RKO (cell line): ENCODE measurements at regions not wholly inside any gene's neighbourhood (a gene's known extent, or its start where the extent isn't known, plus 50 kb on each side); places are given as distances from the start of the nearest gene placed in this dataset.

ENCODE experiments used
- DNase-seq: peaks from one replicate; pipeline ENCODE4 v3.0.0-alpha.2; 2016; ENCODE audit warnings: low spot score

DNA sequence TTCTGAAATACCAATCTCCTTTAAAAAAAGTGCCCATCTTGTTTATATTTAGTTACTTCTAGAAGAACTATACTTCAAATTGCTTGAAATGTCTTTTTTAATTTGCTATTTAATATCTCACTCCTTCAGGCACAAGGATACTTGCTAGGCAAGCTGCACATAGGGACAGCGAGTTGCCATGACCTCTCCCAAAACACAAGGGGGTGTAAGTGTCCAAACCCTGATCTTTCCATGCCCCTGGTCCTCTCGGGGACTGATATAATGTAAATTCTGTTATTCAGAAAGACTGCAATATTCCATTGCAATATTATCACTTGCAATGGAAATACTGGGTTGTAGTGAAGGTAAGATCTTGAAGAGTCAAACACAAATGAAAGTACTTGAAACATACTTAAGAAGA, 480.4 kb downstream of the CETN3 start:
- peak; percentile 20 for DNase-seq

GRCh38 chr5:89922161-89922560, 487.4 kb downstream of the CETN3 start:
- no peak for DNase-seq

DNA sequence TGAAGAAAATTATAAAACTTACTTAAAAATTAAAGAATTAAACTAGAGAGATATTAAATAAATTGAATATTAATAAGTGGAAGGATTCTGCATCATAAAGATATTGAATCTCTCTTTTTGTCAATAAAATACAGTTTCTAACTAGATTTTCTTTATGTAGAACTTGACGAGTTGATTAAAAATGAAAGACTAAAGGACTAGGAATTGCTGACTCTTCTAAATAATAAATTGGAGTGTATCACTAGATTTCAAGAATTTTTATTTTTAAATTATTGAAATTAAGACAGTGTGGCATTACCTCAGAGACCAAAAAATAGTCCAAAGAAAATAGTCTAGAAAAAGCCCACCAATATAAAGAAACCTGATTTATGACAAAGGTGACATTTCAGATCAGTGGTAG, 492.4 kb downstream of the CETN3 start:
- no peak for DNase-seq

DNA sequence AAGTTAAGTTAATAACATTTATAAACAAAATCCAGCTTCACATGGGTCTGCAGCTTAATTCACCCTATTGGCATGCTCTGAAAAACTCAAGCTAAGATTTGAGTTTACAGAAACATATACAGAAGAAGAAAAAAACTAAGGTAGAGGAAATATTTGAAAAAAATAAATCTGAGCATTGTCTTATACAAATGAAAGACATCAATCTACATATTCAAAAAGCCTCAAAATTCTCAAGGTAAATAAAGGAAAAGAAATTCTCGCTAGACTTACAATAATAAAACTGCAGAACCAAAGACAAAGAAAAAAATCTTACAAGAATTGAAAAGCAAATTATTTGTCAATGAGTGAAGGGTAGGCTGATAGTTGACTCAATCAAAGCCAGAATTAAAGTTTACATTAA, 493.4 kb downstream of the CETN3 start:
- DNase-seq, result no peak

DNA sequence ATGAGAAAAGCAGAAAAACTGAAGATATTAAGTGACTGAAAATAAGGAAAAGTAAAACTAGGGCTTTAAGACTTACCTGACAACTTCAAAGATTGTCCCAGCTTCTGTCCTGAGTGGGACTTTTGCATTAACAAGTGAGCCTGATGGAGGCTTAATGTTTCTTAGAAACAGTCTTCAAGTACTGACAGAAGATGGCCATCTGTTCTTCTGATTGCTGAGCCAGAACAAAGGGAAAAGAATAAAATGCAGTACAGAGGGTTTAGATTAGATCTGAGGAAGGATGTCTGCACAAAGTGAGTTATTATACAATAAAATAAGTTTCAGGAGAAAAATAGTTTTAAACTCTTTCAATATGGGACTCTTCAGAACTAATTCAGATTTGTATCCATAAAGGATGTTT, 500.7 kb downstream of the CETN3 start:
- no peak for DNase-seq

DNA sequence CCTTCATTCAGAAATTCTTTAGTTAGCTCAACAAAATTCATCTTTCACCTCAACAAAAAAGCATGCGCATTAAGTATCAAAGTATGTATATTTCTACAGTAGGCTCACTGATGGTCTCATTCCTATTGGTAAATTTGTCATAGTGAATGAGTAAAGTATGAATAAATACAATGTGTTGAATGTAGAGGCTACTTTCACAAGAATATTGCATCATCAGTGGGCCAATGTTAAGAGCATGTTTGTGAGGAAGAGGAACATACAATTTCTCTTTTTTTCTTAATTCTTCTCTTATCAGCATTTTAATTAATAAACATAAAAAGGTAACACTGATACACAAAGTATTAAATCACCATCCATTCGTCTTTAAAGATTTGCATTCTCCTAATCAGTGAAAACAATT, 505.1 kb downstream of the CETN3 start:
- DNase-seq, result peak; percentile 3

GRCh38 chr5:89901983-89902382, 507.6 kb downstream of the CETN3 start:
- DNase-seq, result no peak

- no peak for DNase-seq
Measured at GRCh38 chr5:89901346-89901745, 508.2 kb downstream of the CETN3 start.

GRCh38 chr5:89900346-89900745, 509.2 kb downstream of the CETN3 start:
- no peak for DNase-seq

DNA sequence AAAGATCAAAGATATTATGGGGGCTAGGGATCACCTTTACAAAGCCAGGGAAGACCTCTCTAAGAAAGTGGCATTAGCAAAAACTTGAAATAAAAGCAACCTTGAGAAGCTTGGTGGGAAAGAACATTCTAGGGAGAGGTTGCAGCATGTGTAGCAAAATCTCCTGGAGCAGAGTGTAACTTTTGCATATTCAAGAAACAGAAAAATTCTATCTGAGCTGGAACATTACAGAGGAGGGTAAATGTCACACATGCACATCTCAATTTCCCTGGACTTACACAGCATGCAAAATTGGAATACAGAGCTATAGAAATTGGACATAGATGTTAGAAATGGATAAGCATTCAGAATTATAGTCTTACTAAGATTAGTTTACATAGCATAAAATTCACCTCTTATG, 510.0 kb downstream of the CETN3 start:
- DNase-seq, result no peak

- no peak for DNase-seq
Measured at GRCh38 chr5:89893546-89893945, 516.0 kb downstream of the CETN3 start.

- DNase-seq, result no peak
Measured at GRCh38 chr5:89885670-89886069, 523.9 kb downstream of the CETN3 start.

DNA sequence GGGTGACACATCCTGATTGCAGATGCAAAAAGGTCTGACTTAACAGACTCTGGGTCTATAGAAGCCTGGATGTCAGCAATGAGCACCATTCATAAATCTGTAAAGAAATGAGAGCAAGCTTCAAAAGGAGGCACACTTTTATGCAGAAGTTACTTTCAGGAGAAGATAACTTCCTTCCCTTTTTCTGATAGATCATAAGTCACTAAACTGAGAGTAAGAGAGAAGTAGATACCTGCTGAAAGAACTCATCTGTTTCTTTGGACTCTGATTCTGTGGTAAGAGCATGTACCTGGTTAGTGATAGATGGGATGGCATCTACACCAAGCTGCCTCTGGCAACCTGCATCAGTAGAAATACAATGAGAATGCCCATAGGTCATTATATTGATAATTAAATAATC, 525.6 kb downstream of the CETN3 start:
- DNase-seq, result no peak

DNA sequence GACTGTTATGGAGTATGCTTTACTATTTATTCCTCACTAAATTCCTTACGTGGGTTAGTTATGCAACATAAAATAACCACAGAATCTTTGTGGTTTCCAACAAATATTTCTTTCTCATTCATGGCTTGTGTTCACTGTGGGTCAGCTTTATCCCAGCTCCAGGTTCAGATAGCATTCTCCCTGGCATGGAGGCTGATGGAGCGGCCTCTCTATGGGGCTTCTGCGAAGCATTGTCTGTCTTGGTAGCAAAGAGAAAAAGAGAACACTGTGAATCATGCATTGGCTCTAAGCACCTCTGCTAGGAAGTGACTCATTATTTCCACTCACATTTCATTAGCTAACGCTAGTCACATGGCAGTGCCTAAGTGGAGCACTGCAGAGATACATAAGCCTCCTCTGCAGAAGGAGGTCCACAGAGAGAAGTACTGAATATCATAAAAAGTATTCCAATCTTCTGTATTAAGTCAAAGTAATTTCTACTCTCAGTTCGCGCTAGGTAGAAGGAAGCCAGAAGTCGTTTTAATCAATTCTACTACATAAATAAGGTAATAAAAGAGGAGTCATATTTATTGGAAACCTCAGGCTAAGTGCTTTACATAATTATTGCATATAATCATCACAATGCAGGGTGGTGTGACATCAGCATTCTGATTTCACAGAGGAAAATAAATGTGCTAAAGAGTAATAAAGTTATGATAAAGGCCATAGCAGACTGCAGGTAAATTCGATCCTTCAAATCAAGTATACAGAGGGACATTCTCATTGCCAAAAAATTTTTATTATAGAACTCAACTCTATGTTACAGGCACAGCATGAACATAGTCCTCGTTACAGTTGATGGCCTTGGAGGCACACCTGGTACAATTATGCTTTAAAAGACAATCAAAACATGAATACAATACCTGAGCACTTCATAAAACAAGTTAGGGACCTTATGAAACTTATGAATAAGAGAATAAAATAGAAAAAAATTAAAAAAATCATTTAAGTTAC, 531.1 kb downstream of the CETN3 start:
- peak; percentile 90 for DNase-seq

DNA sequence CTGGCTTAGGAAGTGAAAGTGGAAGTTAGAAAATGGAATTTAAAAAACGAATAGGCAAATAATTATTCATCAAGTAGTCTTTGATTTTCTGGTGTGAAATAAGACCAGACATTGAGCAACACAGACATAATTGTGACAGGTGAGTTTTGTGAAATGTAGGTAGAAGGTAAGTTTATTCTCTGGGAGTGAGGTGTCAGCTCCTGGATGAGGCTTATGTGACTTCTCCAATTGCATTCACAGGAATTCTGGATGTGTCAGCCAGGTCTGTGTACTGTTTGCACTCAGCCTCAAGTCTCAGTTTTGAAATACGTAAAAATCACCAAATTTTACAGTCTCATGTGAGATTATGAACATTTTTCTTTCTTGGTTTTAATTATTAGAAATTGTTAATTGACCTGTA, 537.6 kb downstream of the CETN3 start:
- DNase-seq, result no peak

DNA sequence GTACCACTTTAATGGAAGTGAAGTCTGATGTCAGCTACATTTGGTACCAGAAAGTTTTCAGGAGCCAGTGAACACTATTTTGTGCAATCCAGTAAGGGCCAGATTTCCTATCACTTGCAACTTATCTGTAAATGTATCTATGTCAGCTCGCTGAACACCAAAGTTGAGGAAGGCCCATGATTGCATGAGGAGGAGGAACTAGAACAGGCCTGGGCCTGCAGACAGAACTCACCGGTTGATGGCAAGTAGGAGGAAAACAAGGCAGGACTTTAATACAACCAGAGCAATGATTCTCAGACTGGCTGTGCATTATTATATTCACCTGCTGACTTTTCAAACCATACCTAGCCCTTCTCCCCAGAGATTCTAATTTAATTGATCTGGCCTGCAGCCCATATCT, 540.2 kb downstream of the CETN3 start:
- DNase-seq, result no peak

GRCh38 chr5:89866410-89866809, 543.1 kb downstream of the CETN3 start:
- DNase-seq, result no peak

- DNase-seq, result no peak
Measured at GRCh38 chr5:89864941-89865340, 544.6 kb downstream of the CETN3 start.

- no peak for DNase-seq
Measured at GRCh38 chr5:89857790-89858189, 551.8 kb downstream of the CETN3 start.

GRCh38 chr5:89855417-89855816, 554.1 kb downstream of the CETN3 start:
- DNase-seq, result no peak

- DNase-seq, result no peak
Measured at GRCh38 chr5:89851911-89852310, 557.6 kb downstream of the CETN3 start.

DNA sequence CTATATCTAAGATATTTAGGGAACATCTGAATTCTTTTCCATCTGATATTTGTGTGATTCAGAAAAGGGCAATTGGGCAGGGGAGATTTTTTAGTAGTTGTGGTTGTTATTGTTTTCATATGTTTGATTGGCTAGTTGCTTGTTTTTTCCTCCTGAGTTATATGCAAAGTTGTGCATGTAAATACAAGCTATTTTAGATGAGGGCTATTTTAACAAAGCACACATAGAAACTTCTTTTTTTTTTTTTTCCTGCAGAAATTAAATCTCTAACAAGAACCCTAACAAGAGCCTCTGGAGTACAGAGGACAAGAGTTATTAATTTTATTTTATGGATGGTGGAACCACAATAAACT, 559.1 kb downstream of the CETN3 start:
- no peak for DNase-seq

GRCh38 chr5:89849830-89850512, 559.6 kb downstream of the CETN3 start:
- no peak for DNase-seq

DNA sequence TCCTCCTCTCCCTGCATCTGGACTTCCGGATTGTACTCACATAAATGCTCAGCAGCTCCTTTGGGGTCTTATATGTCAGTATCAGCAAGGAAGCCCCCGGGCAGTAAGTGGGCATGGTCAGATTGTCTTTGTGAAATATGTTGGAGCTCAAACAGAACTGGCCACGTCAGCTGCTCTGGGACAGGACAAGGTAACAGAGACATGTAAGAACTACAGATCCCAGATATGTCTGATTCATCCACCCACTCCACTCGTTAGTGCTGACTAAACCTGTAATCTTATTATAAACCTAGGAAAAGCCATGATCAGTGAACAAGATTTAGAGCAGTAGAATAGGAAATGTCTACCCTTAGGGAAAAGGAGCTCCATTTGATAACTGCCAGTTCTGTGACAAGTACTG, 561.8 kb downstream of the CETN3 start:
- peak; percentile 36 for DNase-seq
